AG09319 (cell line): ENCODE measurements at regions not wholly inside any gene's neighbourhood (a gene's known extent, or its start where the extent isn't known, plus 50 kb on each side); places are given as distances from the start of the nearest gene placed in this dataset.

ENCODE experiments used
- DNase-seq: peaks from one replicate; pipeline ENCODE4 v3.0.0-alpha.2; 2010; ENCODE audit warnings: low read depth; ENCODE audit errors: extremely low read depth
- TF ChIP-seq, protein P1 (sequence below): IDR thresholded peaks from 2 replicates; pipeline ENCODE4 v1.5.1; 2011; ENCODE audit warnings: low read depth, mild to moderate bottlenecking, inconsistent platforms, low read length, moderate library complexity

DNA sequence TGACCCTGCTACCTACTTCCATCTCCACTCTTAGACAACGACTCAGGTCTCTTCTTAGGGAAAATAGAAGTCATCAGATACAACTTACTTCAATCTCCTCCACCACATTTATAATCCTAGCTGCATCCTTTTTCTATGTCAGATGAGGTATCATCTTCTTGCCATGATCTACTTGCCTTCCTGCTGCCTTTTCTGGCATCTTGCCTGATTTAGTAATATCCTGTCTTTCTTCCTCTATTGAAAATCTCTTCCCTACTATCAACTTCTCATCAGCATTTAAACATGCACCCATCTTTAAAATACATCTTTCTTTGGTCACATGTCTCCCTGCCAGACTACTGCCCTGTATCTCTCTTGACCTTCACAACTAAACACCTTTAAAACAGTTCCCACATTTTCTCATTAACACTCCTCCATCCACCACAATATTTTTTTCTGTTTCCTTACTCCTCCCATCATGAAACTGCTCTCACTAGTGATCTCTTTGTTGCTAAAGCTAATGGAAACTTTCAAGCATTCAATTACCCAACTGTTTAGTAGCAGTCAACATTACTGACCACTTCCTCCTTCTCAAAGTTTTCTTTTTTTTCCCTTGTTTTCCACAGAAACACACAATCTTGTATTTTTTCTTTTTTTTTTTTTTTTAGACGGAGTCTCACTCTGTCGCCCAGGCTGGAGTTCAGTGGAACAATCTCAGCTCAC is 100.8 kb upstream of the CXorf66 start:
- TF ChIP-seq, protein P1, sequence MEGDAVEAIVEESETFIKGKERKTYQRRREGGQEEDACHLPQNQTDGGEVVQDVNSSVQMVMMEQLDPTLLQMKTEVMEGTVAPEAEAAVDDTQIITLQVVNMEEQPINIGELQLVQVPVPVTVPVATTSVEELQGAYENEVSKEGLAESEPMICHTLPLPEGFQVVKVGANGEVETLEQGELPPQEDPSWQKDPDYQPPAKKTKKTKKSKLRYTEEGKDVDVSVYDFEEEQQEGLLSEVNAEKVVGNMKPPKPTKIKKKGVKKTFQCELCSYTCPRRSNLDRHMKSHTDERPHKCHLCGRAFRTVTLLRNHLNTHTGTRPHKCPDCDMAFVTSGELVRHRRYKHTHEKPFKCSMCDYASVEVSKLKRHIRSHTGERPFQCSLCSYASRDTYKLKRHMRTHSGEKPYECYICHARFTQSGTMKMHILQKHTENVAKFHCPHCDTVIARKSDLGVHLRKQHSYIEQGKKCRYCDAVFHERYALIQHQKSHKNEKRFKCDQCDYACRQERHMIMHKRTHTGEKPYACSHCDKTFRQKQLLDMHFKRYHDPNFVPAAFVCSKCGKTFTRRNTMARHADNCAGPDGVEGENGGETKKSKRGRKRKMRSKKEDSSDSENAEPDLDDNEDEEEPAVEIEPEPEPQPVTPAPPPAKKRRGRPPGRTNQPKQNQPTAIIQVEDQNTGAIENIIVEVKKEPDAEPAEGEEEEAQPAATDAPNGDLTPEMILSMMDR, result no peak
- DNase-seq, result no peak

DNA sequence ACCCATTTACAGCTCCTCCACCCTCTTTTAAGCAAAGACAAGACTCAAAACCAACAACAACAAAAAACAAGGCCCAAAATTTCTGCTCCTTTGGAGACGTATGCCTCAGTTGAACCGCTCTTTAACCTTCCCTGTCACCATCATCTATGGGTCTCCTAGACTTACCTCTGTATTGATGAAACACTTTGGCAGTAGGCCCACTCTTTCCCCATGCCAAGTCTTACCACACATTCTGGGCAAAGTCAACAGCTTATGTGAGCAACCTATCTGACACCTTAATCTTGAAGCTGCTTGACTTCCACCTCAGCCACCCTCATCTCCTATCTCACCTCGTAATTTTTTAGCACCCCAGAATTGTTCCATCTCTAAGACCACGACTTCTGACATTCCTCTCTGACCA is 99.7 kb upstream of the CXorf66 start:
- TF ChIP-seq, protein P1, result no peak
- DNase-seq, result no peak

DNA sequence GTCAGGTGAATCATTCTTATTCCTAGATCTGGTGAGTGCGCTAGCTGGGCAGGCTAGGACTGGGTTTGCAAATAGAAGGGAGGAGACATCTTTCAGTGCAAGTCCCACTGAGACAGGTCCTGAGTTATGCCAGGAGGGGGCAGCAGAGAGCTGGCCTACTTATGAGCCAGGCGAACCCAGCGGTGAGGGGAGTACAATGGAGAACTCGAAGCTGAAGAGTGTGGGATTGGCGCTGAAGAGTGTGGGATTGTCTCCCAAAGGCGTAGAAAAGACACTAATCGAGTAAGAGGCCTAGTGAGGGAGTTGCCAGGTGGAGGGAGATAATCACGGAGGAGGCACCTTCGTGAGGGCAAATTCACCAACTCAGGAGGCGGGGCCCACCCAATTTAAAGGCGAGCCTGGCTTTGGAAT is 91.7 kb upstream of the CXorf66 start:
- peak; percentile 24 for DNase-seq
- TF ChIP-seq, protein P1, result peak; percentile 93

DNA sequence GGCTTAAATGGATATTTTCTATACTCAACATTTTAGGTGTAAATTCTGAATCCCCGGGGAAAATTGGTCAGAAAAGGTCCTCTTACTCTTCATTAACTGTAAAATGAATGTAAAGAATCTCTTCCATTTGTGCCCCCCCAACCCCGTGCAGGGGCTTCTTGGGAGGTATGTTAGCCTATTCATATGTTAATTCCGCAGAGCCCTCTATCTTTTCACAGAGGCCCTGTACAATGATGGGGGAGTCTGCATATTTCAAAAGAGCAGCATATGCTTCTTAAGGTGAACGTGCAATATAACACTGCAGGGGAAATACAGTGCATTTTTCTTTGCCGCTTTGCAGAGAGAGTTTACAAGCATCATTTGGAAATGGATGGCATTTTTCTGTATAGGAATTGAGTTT is 88.5 kb upstream of the CXorf66 start:
- TF ChIP-seq, protein P1, result no peak
- DNase-seq, result no peak

DNA sequence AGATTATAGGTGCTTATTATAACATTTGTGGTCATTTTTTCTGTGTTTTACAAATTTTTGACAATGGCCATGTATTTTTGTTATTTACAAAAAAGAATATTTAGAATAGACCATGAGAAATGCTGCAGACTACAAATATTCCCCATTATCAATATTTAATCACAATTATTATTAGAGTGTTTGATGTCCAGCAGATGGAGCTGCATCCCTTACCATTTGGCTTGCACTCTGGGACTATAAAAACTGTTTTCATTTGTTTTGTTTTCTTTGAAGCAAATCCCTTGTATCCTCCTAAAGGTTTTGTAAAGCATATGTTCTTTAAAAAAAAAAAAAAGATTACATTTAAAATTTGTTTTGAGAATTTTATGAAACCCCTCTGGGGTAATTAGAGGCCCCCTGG is 85.6 kb upstream of the CXorf66 start:
- DNase-seq, result no peak
- TF ChIP-seq, protein P1, result peak; percentile 20

DNA sequence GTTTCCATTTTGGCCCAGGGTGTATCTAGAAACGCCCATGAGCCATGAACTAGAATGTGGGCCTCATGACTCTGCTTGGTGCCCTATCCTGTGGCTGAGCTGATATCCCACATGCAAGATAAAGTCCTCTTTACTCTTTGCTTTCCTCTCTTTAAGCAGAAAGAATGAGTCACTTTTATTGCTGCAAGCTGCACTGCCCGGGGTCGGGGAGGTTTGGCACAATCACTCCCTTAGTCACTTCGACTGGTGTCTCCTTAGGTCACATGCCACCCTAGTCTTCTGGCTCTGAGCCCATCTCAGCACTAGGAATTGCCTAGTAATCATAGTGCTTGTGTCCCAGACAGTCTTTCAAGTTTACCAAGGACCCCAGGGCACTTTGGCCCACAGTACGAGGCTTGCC is 75.1 kb upstream of the CXorf66 start:
- no peak for DNase-seq
- TF ChIP-seq, protein P1, result no peak

DNA sequence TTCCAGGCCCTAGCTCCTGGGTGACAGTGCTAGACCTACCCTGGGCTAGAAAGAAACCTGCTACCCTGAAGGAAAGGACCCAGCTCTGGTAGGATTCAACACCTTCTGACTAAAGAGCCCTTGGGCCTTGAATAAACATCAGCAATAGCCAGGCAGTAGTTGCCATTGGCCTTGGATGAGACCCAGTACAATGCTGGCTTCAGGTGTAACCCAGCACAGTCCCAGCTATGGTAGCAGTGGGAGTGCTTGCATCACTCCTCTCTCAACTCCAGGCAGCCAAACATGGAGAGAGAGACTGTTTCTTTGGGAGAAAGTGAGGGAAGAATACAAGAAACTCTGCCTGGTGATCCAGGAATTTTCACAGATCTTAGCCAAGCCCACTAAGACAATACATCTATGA is 73.5 kb upstream of the CXorf66 start:
- no peak for DNase-seq

More for the DNA sequence above, 73.5 kb upstream of the CXorf66 start:
- TF ChIP-seq, protein P1, result no peak
